WERI-Rb-1 (cell line): ENCODE measurements at regions not wholly inside any gene's neighbourhood (a gene's known extent, or its start where the extent isn't known, plus 50 kb on each side); places are given as distances from the start of the nearest gene placed in this dataset.
"Not testable (repeated sequence)": the region's sequence is repeated elsewhere in the genome, so short reads cannot be mapped to it uniquely, and the experiment has no call there.

Source experiments
- DNase-seq: peaks from one replicate; pipeline ENCODE4 v3.0.0-alpha.2; 2020
- H3K27ac ChIP-seq: fragments of 250-450 bp; sonication (Bioruptor Pico); 2 replicates; pipeline ENCODE4 v1.5.1; 2020; ENCODE audit warnings: mild to moderate bottlenecking, moderate library complexity
- H3K27me3 ChIP-seq: fragments of 250-450 bp; sonication (Bioruptor Pico); 2 replicates; pipeline ENCODE4 v1.5.1; 2021; ENCODE audit warnings: mild to moderate bottlenecking, low read depth, moderate library complexity; ENCODE audit not compliant: insufficient read depth, severe bottlenecking
- H3K36me3 ChIP-seq: fragments of 250-450 bp; sonication (Bioruptor Pico); 2 replicates; pipeline ENCODE4 v1.5.1; 2020; ENCODE audit warnings: mild to moderate bottlenecking, moderate library complexity
- H3K4me3 ChIP-seq: 2 replicates; pipeline ENCODE4 v1.5.1; 2011; ENCODE audit warnings: low read depth, mild to moderate bottlenecking, control low read depth, low read length
- H3K9me3 ChIP-seq: fragments of 250-450 bp; sonication (Bioruptor Pico); 2 replicates; pipeline ENCODE4 v1.5.1; 2021; ENCODE audit warnings: mild to moderate bottlenecking, moderate library complexity; ENCODE audit not compliant: severe bottlenecking
- TF ChIP-seq, protein P1 (sequence below): IDR thresholded peaks from 2 replicates; pipeline ENCODE4 v1.5.1; 2011; ENCODE audit warnings: low read depth, mild to moderate bottlenecking, control low read depth, inconsistent platforms, low read length

DNA sequence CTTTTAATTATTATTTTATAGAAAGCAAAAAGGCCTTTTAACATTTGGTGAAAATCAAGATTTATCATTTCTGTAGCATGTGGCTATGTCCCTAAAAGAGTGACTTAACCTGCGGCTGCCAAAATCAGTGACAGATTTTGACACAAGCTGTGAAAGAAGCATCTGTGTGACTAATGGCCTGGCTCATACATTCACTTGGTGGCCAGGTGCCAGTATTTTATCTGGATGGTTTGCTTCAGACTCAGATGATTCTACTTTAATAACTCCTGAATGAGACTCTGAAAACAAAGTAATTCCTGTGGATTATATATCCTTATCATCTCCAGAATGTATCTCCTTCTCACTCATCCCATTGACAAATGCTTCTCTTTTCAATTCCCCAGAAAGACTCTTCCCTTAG is 103.0 kb downstream of the FSCB start:
- no peaks in the 10 kb centered on the region for H3K9me3 ChIP-seq
- no peak overlapping the region for H3K4me3 ChIP-seq
- TF ChIP-seq, protein P1, sequence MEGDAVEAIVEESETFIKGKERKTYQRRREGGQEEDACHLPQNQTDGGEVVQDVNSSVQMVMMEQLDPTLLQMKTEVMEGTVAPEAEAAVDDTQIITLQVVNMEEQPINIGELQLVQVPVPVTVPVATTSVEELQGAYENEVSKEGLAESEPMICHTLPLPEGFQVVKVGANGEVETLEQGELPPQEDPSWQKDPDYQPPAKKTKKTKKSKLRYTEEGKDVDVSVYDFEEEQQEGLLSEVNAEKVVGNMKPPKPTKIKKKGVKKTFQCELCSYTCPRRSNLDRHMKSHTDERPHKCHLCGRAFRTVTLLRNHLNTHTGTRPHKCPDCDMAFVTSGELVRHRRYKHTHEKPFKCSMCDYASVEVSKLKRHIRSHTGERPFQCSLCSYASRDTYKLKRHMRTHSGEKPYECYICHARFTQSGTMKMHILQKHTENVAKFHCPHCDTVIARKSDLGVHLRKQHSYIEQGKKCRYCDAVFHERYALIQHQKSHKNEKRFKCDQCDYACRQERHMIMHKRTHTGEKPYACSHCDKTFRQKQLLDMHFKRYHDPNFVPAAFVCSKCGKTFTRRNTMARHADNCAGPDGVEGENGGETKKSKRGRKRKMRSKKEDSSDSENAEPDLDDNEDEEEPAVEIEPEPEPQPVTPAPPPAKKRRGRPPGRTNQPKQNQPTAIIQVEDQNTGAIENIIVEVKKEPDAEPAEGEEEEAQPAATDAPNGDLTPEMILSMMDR = no peak
- H3K27me3 ChIP-seq = peaks cover 13% of the 10 kb centered on the region
- no peak overlapping the region for H3K27ac ChIP-seq
- DNase-seq = no peak
- H3K36me3 ChIP-seq = no peaks in the 10 kb centered on the region

DNA sequence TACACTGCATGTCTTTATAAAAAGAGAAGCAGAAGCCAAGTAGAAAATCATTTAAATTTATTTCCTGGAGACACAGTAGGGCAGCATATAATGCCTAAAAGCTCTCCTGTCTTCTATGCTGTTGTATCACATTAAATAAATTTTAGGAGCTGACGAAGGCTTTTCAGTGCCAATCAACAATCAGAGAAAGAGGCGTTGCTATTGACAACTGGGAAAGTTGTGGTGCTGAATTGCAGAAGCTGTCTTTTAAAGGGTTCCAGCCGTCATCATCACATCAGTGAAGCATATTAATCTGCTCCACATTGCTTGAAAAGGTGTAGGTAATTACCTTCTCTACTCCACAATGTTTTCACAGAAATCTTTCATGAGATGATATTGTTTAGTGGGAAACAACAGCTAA is 103.9 kb downstream of the FSCB start:
- Histone ChIP-seq H3K36me3 (no peaks in the 10 kb centered on the region), H3K27me3 (peaks cover 16% of the 10 kb centered on the region), H3K9me3 (no peaks in the 10 kb centered on the region), H3K4me3 (no peak overlapping the region), H3K27ac (no peak overlapping the region)
- no peak for DNase-seq
- TF ChIP-seq, protein P1 = no peak

DNA sequence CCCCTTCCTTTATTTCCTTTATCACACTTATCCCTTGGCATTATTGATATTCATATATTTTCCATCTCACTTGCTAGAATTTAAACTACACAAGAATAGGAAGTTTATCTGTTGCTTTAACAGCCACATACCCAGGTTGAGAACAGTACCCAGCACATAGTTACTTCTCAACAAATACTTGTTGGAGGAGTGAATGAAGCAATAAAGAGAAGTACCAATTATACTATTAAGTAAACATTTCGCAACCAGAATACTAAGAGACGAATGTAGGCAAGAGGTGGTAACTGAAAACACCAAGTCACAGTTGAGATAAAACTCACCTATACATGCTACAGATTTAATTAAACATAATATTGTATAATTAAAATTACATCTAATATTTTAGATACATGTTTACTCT is 110.9 kb downstream of the FSCB start:
- no peak for DNase-seq
- TF ChIP-seq, protein P1 = no peak
- H3K27ac ChIP-seq = no peak overlapping the region
- no peaks in the 10 kb centered on the region for H3K36me3 ChIP-seq
- no peak overlapping the region for H3K4me3 ChIP-seq
- no peaks in the 10 kb centered on the region for H3K9me3 ChIP-seq
- H3K27me3 ChIP-seq = peaks cover 17% of the 10 kb centered on the region

DNA sequence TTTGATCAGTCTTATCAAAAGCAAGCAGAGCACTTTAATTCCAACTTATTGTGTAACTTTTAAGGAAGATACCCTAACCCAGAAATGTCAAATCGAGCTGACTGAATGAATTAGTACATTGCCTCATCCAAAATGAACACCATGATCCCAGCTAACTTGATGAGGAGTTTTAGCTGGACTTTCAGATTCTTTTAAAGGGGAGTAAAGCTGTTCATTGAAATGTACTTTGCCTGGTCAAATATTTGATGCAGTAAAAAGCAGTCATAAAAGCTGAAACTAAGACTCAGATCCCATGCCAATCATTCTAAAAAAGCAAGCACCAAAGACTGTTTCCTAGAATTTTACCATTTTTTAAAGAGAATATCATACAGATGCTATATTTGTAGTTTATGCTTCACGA is 114.1 kb downstream of the FSCB start:
- no peak overlapping the region for H3K27ac ChIP-seq
- DNase-seq = no peak
- TF ChIP-seq, protein P1 = no peak

DNA sequence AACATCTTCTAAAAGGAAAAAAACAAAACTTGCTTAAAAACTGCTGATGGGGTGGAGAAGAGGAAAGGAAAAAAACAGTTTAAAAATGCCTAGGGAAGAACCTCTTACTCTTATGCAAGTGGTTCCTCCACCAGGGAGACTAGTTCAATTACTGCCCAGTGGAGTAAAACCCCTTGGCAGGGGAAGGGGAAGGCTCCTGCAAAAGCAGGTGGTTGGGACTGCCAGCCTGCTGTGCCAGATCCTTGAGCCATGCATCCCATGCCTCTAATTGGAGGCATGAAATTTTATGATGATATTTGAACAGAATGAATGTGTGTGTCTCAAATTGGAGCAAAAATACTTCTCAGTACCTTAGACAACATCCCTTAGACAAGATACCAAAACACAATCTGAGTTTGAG is 118.8 kb downstream of the FSCB start:
- TF ChIP-seq, protein P1 = no peak
- no peak overlapping the region for H3K4me3 ChIP-seq
- DNase-seq = no peak
- H3K9me3 ChIP-seq = no peaks in the 10 kb centered on the region
- H3K27ac ChIP-seq = no peak overlapping the region
- H3K27me3 ChIP-seq = peaks cover 29% of the 10 kb centered on the region
- H3K36me3 ChIP-seq = no peaks in the 10 kb centered on the region

More for the DNA sequence above, 114.1 kb downstream of the FSCB start:
- no peaks in the 10 kb centered on the region for H3K9me3 ChIP-seq
- H3K4me3 ChIP-seq = no peak overlapping the region
- H3K27me3 ChIP-seq = peaks cover 22% of the 10 kb centered on the region
- no peaks in the 10 kb centered on the region for H3K36me3 ChIP-seq

DNA sequence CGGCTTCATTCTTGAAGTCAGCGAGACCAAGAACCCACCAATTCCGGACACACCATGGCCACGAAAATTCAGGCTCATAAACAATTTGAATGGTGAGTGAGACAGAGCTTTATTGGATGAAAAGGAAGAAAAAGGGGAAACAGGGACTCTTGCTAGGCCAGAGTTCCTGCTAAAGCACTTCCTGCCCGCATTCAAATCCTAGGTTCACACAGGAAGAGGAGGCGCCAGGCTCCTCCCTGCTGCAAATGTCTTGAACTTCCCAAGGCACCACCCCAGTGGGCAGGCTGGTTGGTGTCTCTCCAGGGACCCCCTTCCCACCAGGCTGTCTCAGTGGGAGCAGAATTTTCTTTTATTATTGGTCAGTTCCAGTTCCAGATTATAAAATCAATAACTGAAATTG is 121.2 kb downstream of the FSCB start:
- no peaks in the 10 kb centered on the region for H3K36me3 ChIP-seq
- H3K27ac ChIP-seq = no peak overlapping the region
- H3K4me3 ChIP-seq = no peak overlapping the region
- no peaks in the 10 kb centered on the region for H3K9me3 ChIP-seq
- H3K27me3 ChIP-seq = peaks cover 33% of the 10 kb centered on the region
- TF ChIP-seq, protein P1 = no peak
- DNase-seq = no peak

DNA sequence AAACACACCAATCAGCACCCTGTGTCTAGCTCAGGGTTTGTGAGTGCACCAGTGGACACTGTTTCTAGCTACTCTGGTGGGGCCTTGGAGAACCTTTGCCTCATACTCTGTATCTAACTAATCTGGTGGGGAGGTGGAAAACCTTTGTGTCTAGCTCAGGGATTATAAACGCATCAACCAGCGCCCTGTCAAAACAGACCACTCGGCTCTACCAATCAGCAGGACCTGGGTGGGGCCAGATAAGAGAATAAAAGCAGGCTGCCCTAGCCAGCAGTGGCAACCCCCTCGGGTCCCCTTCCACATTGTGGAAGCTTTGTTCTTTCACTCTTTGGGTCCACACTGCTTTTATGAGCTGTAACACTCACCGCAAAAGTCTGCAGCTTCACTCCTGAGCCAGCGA is 121.8 kb downstream of the FSCB start:
- not testable (repeated sequence) for H3K27ac ChIP-seq

DNA sequence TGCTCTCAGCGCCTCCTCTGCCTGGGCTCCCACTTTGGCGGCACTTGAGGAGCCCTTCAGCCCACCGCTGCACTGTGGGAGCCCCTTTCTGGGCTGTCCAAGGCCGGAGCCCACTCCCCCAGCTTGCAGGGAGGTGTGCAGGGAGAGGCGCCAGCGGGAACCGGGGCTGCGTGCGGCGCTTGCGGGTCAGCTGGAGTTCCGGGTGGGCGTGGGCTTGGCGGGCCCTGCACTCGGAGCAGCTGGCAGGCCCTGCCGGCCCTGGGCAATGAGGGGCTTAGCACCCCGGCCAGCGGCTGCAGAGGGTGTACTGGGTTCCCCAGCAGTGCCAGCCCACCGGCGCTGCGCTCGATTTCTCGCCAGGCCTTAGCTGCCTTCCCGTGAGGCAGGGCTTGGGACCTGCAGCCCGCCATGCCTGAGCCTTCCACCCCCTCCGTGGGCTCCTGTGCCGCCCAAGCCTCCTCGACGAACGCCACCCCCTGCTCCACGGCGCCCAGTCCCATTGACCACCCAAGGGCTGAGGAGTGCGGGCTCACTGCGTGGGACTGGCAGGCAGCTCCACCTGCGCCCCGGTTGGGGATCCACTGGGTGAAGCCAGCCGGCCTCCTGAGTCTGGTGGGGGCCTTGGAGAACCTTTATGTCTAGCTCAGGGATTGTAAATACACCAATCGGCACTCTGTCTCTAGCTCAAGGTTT is 122.3 kb downstream of the FSCB start:
- H3K9me3 ChIP-seq, H3K27ac ChIP-seq, H3K4me3 ChIP-seq, DNase-seq, H3K36me3 ChIP-seq: not testable (repeated sequence)
- peaks cover 31% of the 10 kb centered on the region for H3K27me3 ChIP-seq

More for the DNA sequence above, 121.8 kb downstream of the FSCB start:
- H3K9me3 ChIP-seq, DNase-seq, H3K4me3 ChIP-seq, H3K36me3 ChIP-seq: not testable (repeated sequence)
- H3K27me3 ChIP-seq = peaks cover 33% of the 10 kb centered on the region
